ENCODE measurements at regions not wholly inside any gene's neighbourhood (a gene's known extent, or its start where the extent isn't known, plus 50 kb on each side); places are given as distances from the start of the nearest gene placed in this dataset.

GRCh38 chr6:121855521-121855920, 420.1 kb downstream of the GJA1 start:
- TF ChIP-seq CTCF (IDR thresholded peaks at IDR 0.05; ENCODE audit: borderline replicate concordance, insufficient read depth, low read depth, low read length) = no peak
- H3K4me3 ChIP-seq (ENCODE audit: low read depth, low read length) = no peak overlapping the region

- no peak overlapping the region for H3K4me3 ChIP-seq (ENCODE audit: low read depth, low read length)
- no peak for TF ChIP-seq CTCF (IDR thresholded peaks at IDR 0.05; ENCODE audit: borderline replicate concordance, insufficient read depth, low read depth, low read length)
These were observed 420.9 kb downstream of the GJA1 start for GRCh38 chr6:121856296-121856695.

GRCh38 chr6:121857551-121857950, 422.1 kb downstream of the GJA1 start:
- no peak overlapping the region for H3K4me3 ChIP-seq (ENCODE audit: low read depth, low read length)
- TF ChIP-seq CTCF (IDR thresholded peaks at IDR 0.05; ENCODE audit: borderline replicate concordance, insufficient read depth, low read depth, low read length) = no peak

- H3K4me3 ChIP-seq (ENCODE audit: low read depth, low read length) = no peak overlapping the region
- no peak for TF ChIP-seq CTCF (IDR thresholded peaks at IDR 0.05; ENCODE audit: borderline replicate concordance, insufficient read depth, low read depth, low read length)
These were observed 422.9 kb downstream of the GJA1 start for GRCh38 chr6:121858310-121858709.

- no peak for TF ChIP-seq CTCF (IDR thresholded peaks at IDR 0.05; ENCODE audit: borderline replicate concordance, insufficient read depth, low read depth, low read length)
- no peak overlapping the region for H3K4me3 ChIP-seq (ENCODE audit: low read depth, low read length)
These were observed 423.5 kb downstream of the GJA1 start for GRCh38 chr6:121858986-121859385.

GRCh38 chr6:121865811-121866210, 430.4 kb downstream of the GJA1 start:
- TF ChIP-seq CTCF (IDR thresholded peaks at IDR 0.05; ENCODE audit: borderline replicate concordance, insufficient read depth, low read depth, low read length) = no peak
- H3K4me3 ChIP-seq (ENCODE audit: low read depth, low read length) = no peak overlapping the region

GRCh38 chr6:121867095-121867494, 431.6 kb downstream of the GJA1 start:
- no peak for TF ChIP-seq CTCF (IDR thresholded peaks at IDR 0.05; ENCODE audit: borderline replicate concordance, insufficient read depth, low read depth, low read length)
- H3K4me3 ChIP-seq (ENCODE audit: low read depth, low read length) = no peak overlapping the region
